Fibroblast of lung (primary cell): ENCODE measurements at regions not wholly inside any gene's neighbourhood (a gene's known extent, or its start where the extent isn't known, plus 50 kb on each side); places are given as distances from the start of the nearest gene placed in this dataset.

Experiments
- DNase-seq, 2 donors: peaks; one replicate each; pipeline versions ENCODE4 v3.0.0 to v3.0.0-alpha.2; 2010; ENCODE audit warnings: low read depth in 2 of 2
- H2AFZ ChIP-seq: 2 replicates; pipeline ENCODE4 v1.5.1; 2012; ENCODE audit warnings: low read length, control low read depth, inconsistent platforms
- H3K27ac ChIP-seq: 2 replicates; pipeline ENCODE4 v1.5.1; 2011; ENCODE audit warnings: low read length, control low read depth; ENCODE audit not compliant: insufficient read depth
- H3K27me3 ChIP-seq: 2 replicates; pipeline ENCODE4 v1.5.1; 2011; ENCODE audit warnings: mild to moderate bottlenecking, low read length; ENCODE audit not compliant: control insufficient read depth, insufficient read depth
- H3K36me3 ChIP-seq: 2 replicates; pipeline ENCODE4 v1.5.1; 2011; ENCODE audit warnings: low read length; ENCODE audit not compliant: control insufficient read depth, insufficient read depth
- H3K4me1 ChIP-seq: 2 replicates; pipeline ENCODE4 v1.5.1; 2011; ENCODE audit warnings: low read length; ENCODE audit not compliant: control insufficient read depth, insufficient read depth; ENCODE audit errors: extremely low read depth
- H3K4me2 ChIP-seq: 2 replicates; pipeline ENCODE4 v1.5.1; 2011; ENCODE audit warnings: low read length, control low read depth; ENCODE audit not compliant: insufficient read depth; ENCODE audit errors: extremely low read depth
- H3K4me3 ChIP-seq, 4 experiments: fragments of 200-600 bp in 1 of 4; sonication (generic) in 1 of 4; replicated peaks in 1 of 4; 2 replicates each; pipeline ENCODE4 v1.5.1; 2011 to 2016; ENCODE audit warnings: low read length in 4 of 4, low read depth in 3 of 4, mild to moderate bottlenecking in 3 of 4, control low read depth in 2 of 4, inconsistent platforms in 1 of 4, mixed read lengths in 1 of 4; ENCODE audit not compliant: insufficient read depth in 1 of 4; ENCODE audit errors: control extremely low read depth in 1 of 4
- H3K79me2 ChIP-seq: 2 replicates; pipeline ENCODE4 v1.5.1; 2012; ENCODE audit warnings: mild to moderate bottlenecking, low read length, inconsistent platforms; ENCODE audit not compliant: control insufficient read depth, insufficient read depth
- H3K9ac ChIP-seq: 2 replicates; pipeline ENCODE4 v1.5.1; 2011; ENCODE audit warnings: mild to moderate bottlenecking, low read length, control low read depth; ENCODE audit not compliant: insufficient read depth
- H3K9me3 ChIP-seq: 2 replicates; pipeline ENCODE4 v1.5.1; 2012; ENCODE audit warnings: low read depth, low read length; ENCODE audit not compliant: control insufficient read depth, insufficient read depth
- H4K20me1 ChIP-seq: 2 replicates; pipeline ENCODE4 v1.5.1; 2011; ENCODE audit warnings: low read length; ENCODE audit not compliant: control insufficient read depth, insufficient read depth; ENCODE audit errors: extremely low read depth
- CTCF ChIP-seq, 2 donors: IDR thresholded peaks in 1 of 2; conservative IDR thresholded peaks in 1 of 2; 1 replicate in 1 of 2; 2 replicates in 1 of 2; pipeline ENCODE4 v1.5.1; 2011 to 2012; ENCODE audit warnings: low read length in 2 of 2, control low read depth in 1 of 2, inconsistent platforms in 1 of 2, low read depth in 1 of 2, mild to moderate bottlenecking in 1 of 2
- EZH2 ChIP-seq: IDR thresholded peaks from 2 replicates; pipeline ENCODE4 v1.5.1; 2012; ENCODE audit warnings: low read length, control low read depth, mild to moderate bottlenecking; ENCODE audit errors: missing control alignments

DNA sequence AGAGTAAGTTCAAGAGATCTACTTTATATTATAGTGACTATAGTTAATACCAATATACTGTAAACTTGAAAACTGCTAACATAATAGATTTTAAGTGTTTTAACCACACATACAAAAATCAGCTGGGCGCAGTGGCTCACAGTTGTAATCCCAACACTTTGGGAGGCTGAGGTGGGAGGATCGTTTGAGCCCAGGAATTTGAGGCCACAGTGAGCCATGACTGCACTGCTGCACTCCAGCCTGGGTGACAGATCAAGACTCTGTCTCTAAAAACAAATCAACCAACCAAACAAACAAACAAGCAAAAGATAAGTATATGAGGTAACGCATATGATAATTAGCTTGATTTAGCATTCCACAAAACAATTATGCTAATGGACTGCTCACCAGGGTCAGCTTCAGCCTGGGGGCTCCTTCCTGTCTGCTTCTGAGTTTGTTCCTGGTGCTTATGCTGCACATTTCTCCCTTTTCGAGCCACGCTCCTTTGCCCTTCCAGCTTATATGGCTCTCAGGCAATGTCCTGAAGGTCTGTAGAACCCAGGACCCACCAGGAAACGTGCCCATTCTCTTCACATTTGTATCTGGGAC lies 357.6 kb downstream of the EN1 start:
- no peak overlapping the region for H3K27ac ChIP-seq
- H3K4me3 ChIP-seq: no peak overlapping the region
- H3K27me3 ChIP-seq: no peaks in the 10 kb centered on the region
- TF ChIP-seq CTCF (conservative IDR thresholded peaks at IDR 0.05 in 1 of 2, IDR thresholded peaks at IDR 0.05 in 1 of 2; ENCODE audit: low read depth in 1 of 2, low read length in 2 of 2) (no peak), EZH2 (no peak)
- H2AFZ ChIP-seq: no peak overlapping the region
- H4K20me1 ChIP-seq: no peaks in the 10 kb centered on the region
- no peaks in the 10 kb centered on the region for H3K4me1 ChIP-seq
- no peak overlapping the region for H3K4me2 ChIP-seq
- H3K36me3 ChIP-seq: no peaks in the 10 kb centered on the region
- no peak overlapping the region for H3K9ac ChIP-seq
- H3K9me3 ChIP-seq: no peaks in the 10 kb centered on the region
- DNase-seq: no peak
- no peaks in the 10 kb centered on the region for H3K79me2 ChIP-seq

DNA sequence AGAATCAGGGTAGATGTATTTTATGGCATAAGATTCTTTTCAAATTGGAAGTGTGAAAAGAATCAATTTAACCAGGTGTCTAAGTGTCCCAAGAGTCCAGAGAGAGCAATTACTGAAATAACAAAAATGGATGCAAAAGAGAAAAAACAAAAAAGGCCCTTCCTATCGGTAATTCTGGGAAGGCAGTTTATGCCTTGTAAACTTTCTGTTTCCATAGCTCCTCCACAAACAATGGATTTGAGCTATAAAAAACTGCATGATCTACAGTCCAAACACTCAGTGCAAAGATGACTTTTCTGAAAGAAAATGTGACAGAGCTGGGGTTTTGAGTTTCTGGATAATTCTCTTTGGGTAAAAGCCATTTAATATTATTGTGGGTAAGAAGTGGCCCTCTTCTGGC lies 366.1 kb downstream of the EN1 start:
- H3K4me2 ChIP-seq: no peak overlapping the region
- no peak overlapping the region for H3K4me3 ChIP-seq
- no peak overlapping the region for H2AFZ ChIP-seq
- H3K27me3 ChIP-seq: no peaks in the 10 kb centered on the region
- no peak overlapping the region for H3K27ac ChIP-seq
- no peaks in the 10 kb centered on the region for H3K4me1 ChIP-seq
- no peak for DNase-seq
- H4K20me1 ChIP-seq: no peaks in the 10 kb centered on the region
- no peak overlapping the region for H3K9ac ChIP-seq
- TF ChIP-seq CTCF (conservative IDR thresholded peaks at IDR 0.05 in 1 of 2, IDR thresholded peaks at IDR 0.05 in 1 of 2; ENCODE audit: low read depth in 1 of 2, low read length in 2 of 2) (no peak), EZH2 (no peak)
- H3K79me2 ChIP-seq: no peaks in the 10 kb centered on the region
- no peaks in the 10 kb centered on the region for H3K9me3 ChIP-seq
- no peaks in the 10 kb centered on the region for H3K36me3 ChIP-seq

DNA sequence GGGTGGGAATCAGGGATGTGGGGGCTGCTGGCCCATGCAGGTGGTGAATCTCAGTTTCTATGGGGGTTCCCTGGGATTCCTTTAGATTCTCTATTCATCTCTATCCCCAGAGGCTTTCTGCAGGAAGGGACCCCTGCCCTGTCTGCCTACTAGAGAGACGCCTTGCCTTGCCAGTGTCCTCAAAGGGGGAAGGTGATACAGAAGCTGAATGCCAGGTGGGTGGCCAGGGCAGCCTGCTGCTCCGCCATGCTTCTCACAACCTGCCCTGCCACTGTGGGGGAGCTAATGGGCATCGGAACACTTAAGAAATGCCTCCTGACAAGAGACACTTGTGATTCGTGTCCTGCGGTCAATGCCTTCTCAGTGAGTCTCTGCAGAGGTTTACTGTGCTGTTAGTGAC lies 368.4 kb downstream of the EN1 start:
- H3K4me1 ChIP-seq: no peaks in the 10 kb centered on the region
- H3K79me2 ChIP-seq: no peaks in the 10 kb centered on the region
- H2AFZ ChIP-seq: no peak overlapping the region
- no peak overlapping the region for H3K4me2 ChIP-seq
- no peaks in the 10 kb centered on the region for H3K27me3 ChIP-seq
- no peak overlapping the region for H3K27ac ChIP-seq
- H4K20me1 ChIP-seq: no peaks in the 10 kb centered on the region
- H3K9ac ChIP-seq: no peak overlapping the region
- H3K4me3 ChIP-seq: no peak overlapping the region
- no peaks in the 10 kb centered on the region for H3K9me3 ChIP-seq
- TF ChIP-seq CTCF (conservative IDR thresholded peaks at IDR 0.05 in 1 of 2, IDR thresholded peaks at IDR 0.05 in 1 of 2; ENCODE audit: low read depth in 1 of 2, low read length in 2 of 2) (no peak), EZH2 (no peak)
- H3K36me3 ChIP-seq: no peaks in the 10 kb centered on the region
- no peak for DNase-seq
